NCI-H748 (cell line): ENCODE measurements at regions not wholly inside any gene's neighbourhood (a gene's known extent, or its start where the extent isn't known, plus 50 kb on each side); places are given as distances from the start of the nearest gene placed in this dataset.
"Not testable (repeated sequence)": the region's sequence is repeated elsewhere in the genome, so short reads cannot be mapped to it uniquely, and the experiment has no call there.

Source experiments
- DNase-seq: peaks from one replicate; lab custom pipeline; 2025; ENCODE audit not compliant: unreplicated experiment; lab: John Stamatoyannopoulos, UW

GRCh38 chr16:34099028-34099427 lies 639.6 kb downstream of the TP53TG3F start:
- DNase-seq = not testable (repeated sequence)
